ENCODE measurements at regions not wholly inside any gene's neighbourhood (a gene's known extent, or its start where the extent isn't known, plus 50 kb on each side); places are given as distances from the start of the nearest gene placed in this dataset.

DNA sequence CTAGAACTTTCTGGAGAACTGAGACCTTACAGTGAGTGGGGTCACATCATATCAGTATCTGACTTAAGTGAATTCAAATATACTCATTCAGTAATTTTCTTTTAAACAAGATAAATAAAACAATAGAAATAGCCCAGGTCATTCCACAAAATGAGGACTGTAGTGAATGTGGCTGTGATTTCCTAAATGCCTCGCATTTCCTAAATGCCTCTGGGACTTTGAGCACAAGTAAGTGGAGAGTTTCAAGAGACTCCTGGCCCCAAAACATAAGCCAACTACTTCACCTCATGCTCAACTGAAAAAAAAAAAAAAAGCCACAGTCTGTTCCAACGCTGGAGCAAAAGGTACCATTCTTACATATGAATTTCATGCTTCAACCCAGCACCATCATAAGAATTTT is 81.5 kb downstream of the ZNF281 start:
- ATAC-seq (no peak), FAIRE-seq (no peak), DNase-seq (ENCODE audit: extremely low read depth in 1 of 4, low spot score in 3 of 4) (no peak)
- intact Hi-C loops (cut with micrococcal nuclease) = no loop called here
- Histone ChIP-seq H3K4me2 (ENCODE audit: insufficient read depth, low read length) (no peak overlapping the region), H3K36me3 (ENCODE audit: control insufficient read depth, insufficient read depth, low read length) (no peaks in the 10 kb centered on the region), H2AFZ (ENCODE audit: low read depth, low read length) (no peak overlapping the region), H3K9me1 (ENCODE audit: control insufficient read depth, insufficient read depth, low read length) (no peaks in the 10 kb centered on the region), H3K4me1 (replicated peaks in 1 of 2; ENCODE audit: control insufficient read depth in 2 of 2, insufficient read depth in 2 of 2, low read length in 2 of 2) (no peaks in the 10 kb centered on the region), H3K27me3 (ENCODE audit: control insufficient read depth in 2 of 2, insufficient read depth in 2 of 2, low read length in 2 of 2) (peaks cover 21 to 44% of the 10 kb centered on the region in 2 experiments), H4K20me1 (replicated peaks; ENCODE audit: control insufficient read depth, insufficient read depth, low read length) (peaks cover 4% of the 10 kb centered on the region; the same call in 1 of the 2 replicates), H3K4me3 (no peak overlapping the region), H3K79me2 (ENCODE audit: control insufficient read depth, insufficient read depth, low read length) (no peaks in the 10 kb centered on the region), H3K9me3 (replicated peaks; ENCODE audit: control insufficient read depth, insufficient read depth, low read depth, low read length) (no peaks in the 10 kb centered on the region), H3K27ac (ENCODE audit: extremely low read depth, low read depth, low read length) (no peak overlapping the region), H3K9ac (ENCODE audit: insufficient read depth in 1 of 2, low read depth in 2 of 2, low read length in 2 of 2) (no peak overlapping the region)
- BruUV-seq (replicated peaks) = no TSS peak
- CTCF ChIA-PET (ENCODE audit: low intra/inter-chr PET ratio) = no interaction called here
- in situ Hi-C loops (cut with MboI) = no loop called here
- TF ChIP-seq, protein P1, sequence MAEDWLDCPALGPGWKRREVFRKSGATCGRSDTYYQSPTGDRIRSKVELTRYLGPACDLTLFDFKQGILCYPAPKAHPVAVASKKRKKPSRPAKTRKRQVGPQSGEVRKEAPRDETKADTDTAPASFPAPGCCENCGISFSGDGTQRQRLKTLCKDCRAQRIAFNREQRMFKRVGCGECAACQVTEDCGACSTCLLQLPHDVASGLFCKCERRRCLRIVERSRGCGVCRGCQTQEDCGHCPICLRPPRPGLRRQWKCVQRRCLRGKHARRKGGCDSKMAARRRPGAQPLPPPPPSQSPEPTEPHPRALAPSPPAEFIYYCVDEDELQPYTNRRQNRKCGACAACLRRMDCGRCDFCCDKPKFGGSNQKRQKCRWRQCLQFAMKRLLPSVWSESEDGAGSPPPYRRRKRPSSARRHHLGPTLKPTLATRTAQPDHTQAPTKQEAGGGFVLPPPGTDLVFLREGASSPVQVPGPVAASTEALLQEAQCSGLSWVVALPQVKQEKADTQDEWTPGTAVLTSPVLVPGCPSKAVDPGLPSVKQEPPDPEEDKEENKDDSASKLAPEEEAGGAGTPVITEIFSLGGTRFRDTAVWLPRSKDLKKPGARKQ (CRISPR knock-in tag; IDR thresholded peaks at IDR 0.05) = no peak
- TF ChIP-seq DDX20 (tag; IDR thresholded peaks at IDR 0.05; ENCODE audit: low read depth) = no peak
- no peak for TF ChIP-seq HNRNPL (IDR thresholded peaks at IDR 0.05; ENCODE audit: low read depth, low read length)
- no peak for TF ChIP-seq ZNF23 (CRISPR knock-in tag; IDR thresholded peaks at IDR 0.05)
- TF ChIP-seq ZNF830 (CRISPR knock-in tag; IDR thresholded peaks at IDR 0.05) = no peak
- no peak for TF ChIP-seq PHF21A (IDR thresholded peaks at IDR 0.05; ENCODE audit: borderline replicate concordance, low read depth)
- no peak for TF ChIP-seq CBX3 (IDR thresholded peaks at IDR 0.05; ENCODE audit: borderline replicate concordance in 1 of 2, low read length in 2 of 2)
- TF ChIP-seq TFAM (CRISPR knock-in tag; conservative IDR thresholded peaks at IDR 0.05) = no peak
- no peak for TF ChIP-seq ZNF589 (CRISPR knock-in tag; IDR thresholded peaks at IDR 0.05; ENCODE audit: low read depth)
- TF ChIP-seq, protein P2, sequence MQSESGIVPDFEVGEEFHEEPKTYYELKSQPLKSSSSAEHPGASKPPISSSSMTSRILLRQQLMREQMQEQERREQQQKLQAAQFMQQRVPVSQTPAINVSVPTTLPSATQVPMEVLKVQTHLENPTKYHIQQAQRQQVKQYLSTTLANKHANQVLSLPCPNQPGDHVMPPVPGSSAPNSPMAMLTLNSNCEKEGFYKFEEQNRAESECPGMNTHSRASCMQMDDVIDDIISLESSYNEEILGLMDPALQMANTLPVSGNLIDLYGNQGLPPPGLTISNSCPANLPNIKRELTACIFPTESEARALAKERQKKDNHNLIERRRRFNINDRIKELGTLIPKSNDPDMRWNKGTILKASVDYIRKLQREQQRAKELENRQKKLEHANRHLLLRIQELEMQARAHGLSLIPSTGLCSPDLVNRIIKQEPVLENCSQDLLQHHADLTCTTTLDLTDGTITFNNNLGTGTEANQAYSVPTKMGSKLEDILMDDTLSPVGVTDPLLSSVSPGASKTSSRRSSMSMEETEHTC (IDR thresholded peaks at IDR 0.05) = no peak
- no peak for TF ChIP-seq NRF1 (conservative IDR thresholded peaks at IDR 0.05 in 1 of 2, IDR thresholded peaks at IDR 0.05 in 1 of 2)
- TF ChIP-seq NR2C2 (CRISPR knock-in tag; IDR thresholded peaks at IDR 0.05) = no peak
- no peak for TF ChIP-seq NR2C2 (tag; IDR thresholded peaks at IDR 0.05)
- WGBS (ENCODE audit: insufficient coverage, low coverage, missing lambda C conversion rate) = 0% methylated on average over 2 of the region's 2 CpGs
- POLR2A ChIA-PET = no interaction called here
